LNCAP (cell line): ENCODE measurements at regions not wholly inside any gene's neighbourhood (a gene's known extent, or its start where the extent isn't known, plus 50 kb on each side); places are given as distances from the start of the nearest gene placed in this dataset.

Experiments
- CTCF ChIP-seq: fragments of 450-650 bp; IDR thresholded peaks from 2 replicates; pipeline ENCODE4 v1.5.1; 2017; ENCODE audit warnings: mild to moderate bottlenecking

DNA sequence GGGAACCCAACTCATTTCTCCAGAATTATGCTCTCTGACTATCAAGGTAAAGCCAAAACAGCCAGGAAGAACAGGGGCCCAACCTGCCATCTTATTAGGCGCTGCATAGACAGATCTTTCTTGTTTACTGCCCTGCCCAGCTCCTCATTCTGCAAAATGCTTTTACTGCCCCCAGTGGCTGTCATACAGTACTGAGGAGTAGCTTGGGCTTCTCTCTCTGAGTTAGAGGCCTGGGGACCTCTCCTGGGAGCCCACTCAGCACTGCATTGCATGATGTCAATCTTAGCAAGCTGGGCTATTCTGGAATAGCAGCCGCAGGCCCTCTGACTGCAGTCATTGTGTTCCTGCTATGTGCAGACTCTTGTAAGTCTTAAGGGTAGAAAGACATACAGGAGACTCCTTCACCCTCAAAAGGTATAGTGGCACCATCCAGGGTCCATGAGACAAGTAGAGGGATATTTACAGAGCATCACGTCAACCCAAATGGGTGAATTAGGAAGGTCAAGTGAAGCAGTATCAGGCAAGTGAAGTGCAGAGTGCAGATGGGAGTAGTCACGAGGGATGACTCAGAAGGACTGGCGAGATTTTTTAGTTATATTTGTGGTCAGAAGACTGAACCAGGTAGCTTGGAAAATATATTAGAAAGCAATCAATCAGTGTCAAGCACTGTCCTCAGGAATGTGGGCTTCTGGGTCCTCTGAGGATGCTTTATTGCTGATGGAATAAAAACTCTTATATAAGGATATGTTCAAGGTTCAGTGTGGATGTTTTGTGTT is 294.1 kb upstream of the SFRP2 start:
- peak; percentile 42 for TF ChIP-seq CTCF

- no peak for TF ChIP-seq CTCF
These were observed 292.5 kb upstream of the SFRP2 start for GRCh38 chr4:154081391-154081790.

GRCh38 chr4:154078504-154079350 is 289.8 kb upstream of the SFRP2 start:
- TF ChIP-seq CTCF: no peak

DNA sequence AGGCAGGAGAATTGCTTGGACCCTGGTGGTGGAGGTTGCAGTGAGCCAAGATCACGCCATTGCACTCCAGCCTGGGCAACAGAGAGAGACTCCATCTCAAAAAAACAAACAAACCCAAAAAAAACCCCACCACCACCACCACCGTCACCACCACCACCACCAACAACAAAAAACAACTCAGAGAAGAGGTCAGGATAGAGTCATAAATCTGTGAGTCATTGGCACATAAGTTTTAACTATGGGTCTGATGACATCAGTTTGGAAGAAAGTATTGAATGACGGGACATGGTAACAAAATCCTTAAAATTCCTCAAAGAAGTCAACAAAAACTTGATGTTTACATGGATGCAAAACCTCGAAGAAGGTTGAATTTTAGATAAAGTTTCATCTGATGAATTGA is 288.0 kb upstream of the SFRP2 start:
- TF ChIP-seq CTCF: no peak

GRCh38 chr4:154073107-154073822 is 284.4 kb upstream of the SFRP2 start:
- TF ChIP-seq CTCF: no peak

DNA sequence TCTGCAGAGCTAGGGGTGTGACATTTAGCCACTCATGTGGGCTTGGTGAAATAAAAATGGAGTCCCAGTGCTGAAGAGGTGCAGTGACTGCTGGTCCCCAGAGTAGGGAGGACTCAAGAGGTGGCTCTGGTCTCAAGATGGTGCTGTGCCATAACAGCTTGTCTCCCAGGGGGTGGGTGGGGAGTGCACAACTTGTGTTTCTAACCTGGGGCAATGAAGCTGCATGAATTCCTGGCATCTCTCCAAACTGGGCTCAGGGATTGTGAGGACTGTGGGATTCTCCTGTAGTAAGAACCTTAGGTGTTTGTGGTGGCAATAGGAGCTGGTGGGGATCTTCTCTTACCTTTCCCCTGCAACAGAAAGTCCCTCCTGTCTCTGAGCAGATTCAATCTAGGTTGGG is 278.9 kb upstream of the SFRP2 start:
- no peak for TF ChIP-seq CTCF

GRCh38 chr4:154065368-154065767 is 276.5 kb upstream of the SFRP2 start:
- TF ChIP-seq CTCF: no peak
